Breast epithelium (tissue), 4 donors: ENCODE measurements at regions not wholly inside any gene's neighbourhood (a gene's known extent, or its start where the extent isn't known, plus 50 kb on each side); places are given as distances from the start of the nearest gene placed in this dataset.

Experiments used
- DNase-seq, 2 donors: peaks; one replicate each; pipeline ENCODE4 v3.0.0-alpha.2; 2019; ENCODE audit warnings: low spot score in 2 of 2
- H3K27ac ChIP-seq, 2 donors: fragments of 200-600 bp; sonication (generic) in 1 of 2; one replicate each; pipeline ENCODE4 v1.5.1; 2016 to 2019; ENCODE audit warnings: mild to moderate bottlenecking in 1 of 2
- H3K27me3 ChIP-seq, 2 donors: fragments of 200-600 bp; sonication (generic) in 1 of 2; one replicate each; pipeline versions ENCODE4 v1.5.1 to v1.6.0; 2017 to 2019; ENCODE audit warnings: control low read depth in 1 of 2, mild to moderate bottlenecking in 1 of 2
- H3K36me3 ChIP-seq: fragments of 200-600 bp; one replicate; pipeline ENCODE4 v1.5.1; 2019
- H3K4me1 ChIP-seq, 2 donors: fragments of 200-600 bp; sonication (generic); one replicate each; pipeline ENCODE4 v1.5.1; 2016 to 2019; ENCODE audit warnings: control low read depth in 1 of 2
- H3K4me3 ChIP-seq, 3 donors: fragments of 200-600 bp; sonication (generic); 1 replicate in 2 of 3; 2 replicates in 1 of 3; pipeline ENCODE4 v1.5.1; 2016 to 2019; ENCODE audit warnings: mild to moderate bottlenecking in 3 of 3, moderate library complexity in 2 of 3
- H3K9me3 ChIP-seq, 2 donors: fragments of 200-600 bp; sonication (generic) in 1 of 2; one replicate each; pipeline ENCODE4 v1.5.1; 2016 to 2019; ENCODE audit warnings: control low read depth in 1 of 2
- CTCF ChIP-seq, 3 donors: fragments of 450-650 bp; IDR thresholded peaks; one replicate each; pipeline ENCODE4 v1.5.1; 2016 to 2017; ENCODE audit warnings: antibody characterized with exemption in 3 of 3, mild to moderate bottlenecking in 3 of 3, moderate library complexity in 3 of 3
- POLR2A ChIP-seq: fragments of 450-650 bp; IDR thresholded peaks from one replicate; pipeline ENCODE4 v1.6.1; 2016; ENCODE audit warnings: antibody characterized with exemption, mild to moderate bottlenecking, moderate library complexity
- POLR2AphosphoS5 ChIP-seq, 3 donors: sonication (generic); formaldehyde crosslinking; IDR thresholded peaks; one replicate each; pipeline ENCODE4 v1.6.1; 2017; ENCODE audit warnings: antibody characterized with exemption in 3 of 3
- intact Hi-C: fragments of 100-400 bp; cut with DNase I; formaldehyde crosslinking; loops from one replicate; pipeline ENCODE4 v1.15.1; 2023; ENCODE audit warnings: low total_unique reads

DNA sequence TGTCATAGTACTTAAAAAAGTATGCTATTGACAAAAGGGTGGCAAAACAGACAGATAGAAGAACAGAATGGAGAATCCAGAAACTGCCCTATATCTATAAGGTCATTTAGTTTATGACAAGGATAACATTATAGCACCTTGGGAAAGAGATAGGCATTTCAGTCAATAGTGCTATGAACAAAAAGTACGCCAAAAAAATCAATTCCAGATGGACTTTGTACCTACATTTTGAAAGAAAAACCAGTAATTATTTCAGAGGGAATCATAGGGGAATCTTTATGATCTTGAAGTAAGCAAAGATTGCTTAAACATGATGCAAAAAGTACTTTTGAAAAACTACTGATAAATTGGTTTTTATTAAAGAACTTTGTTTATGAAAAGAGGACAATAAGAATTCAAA is 59.9 kb upstream of the SETBP1 start:
- H3K9me3 ChIP-seq = no peaks in the 10 kb centered on the region
- no peak overlapping the region for H3K27ac ChIP-seq
- intact Hi-C loops = no loop called here
- H3K4me1 ChIP-seq = no peaks in the 10 kb centered on the region
- H3K4me3 ChIP-seq = no peak overlapping the region
- H3K36me3 ChIP-seq = no peaks in the 10 kb centered on the region
- no peaks in the 10 kb centered on the region for H3K27me3 ChIP-seq
- TF ChIP-seq CTCF (IDR thresholded peaks at IDR 0.05) (no peak), POLR2AphosphoS5 (IDR thresholded peaks at IDR 0.05) (no peak), POLR2A (no peak)
- no peak for DNase-seq

DNA sequence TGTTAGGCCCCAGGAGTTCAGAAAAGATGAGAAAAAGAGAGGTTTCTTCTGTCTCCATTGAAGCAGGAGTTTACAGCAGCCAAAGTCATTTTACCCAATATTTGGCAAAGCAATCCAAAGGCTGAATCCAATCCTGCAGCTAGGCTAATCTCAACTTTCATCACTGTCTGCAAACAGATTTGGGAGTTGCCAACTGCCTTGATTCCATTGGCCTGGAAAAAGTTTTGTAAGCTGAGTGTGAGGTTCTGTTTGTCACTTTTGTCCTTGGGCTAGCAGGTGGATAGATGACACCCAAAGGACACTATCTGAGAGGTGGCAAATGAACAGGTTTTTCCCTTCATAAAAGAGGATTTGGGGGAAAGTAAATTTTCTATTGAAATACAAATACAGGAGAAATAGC is 56.6 kb upstream of the SETBP1 start:
- no peak for DNase-seq
- Histone ChIP-seq H3K4me1 (no peaks in the 10 kb centered on the region), H3K27ac (no peak overlapping the region), H3K4me3 (no peak overlapping the region), H3K36me3 (no peaks in the 10 kb centered on the region), H3K27me3 (no peaks in the 10 kb centered on the region), H3K9me3 (no peaks in the 10 kb centered on the region)
- TF ChIP-seq POLR2AphosphoS5 (IDR thresholded peaks at IDR 0.05) = no peak
- no peak for TF ChIP-seq CTCF (IDR thresholded peaks at IDR 0.05)
- TF ChIP-seq POLR2A = no peak
- intact Hi-C loops = no loop called here

GRCh38 chr18:44625386-44625785 is 55.3 kb upstream of the SETBP1 start:
- Histone ChIP-seq H3K27me3 (no peaks in the 10 kb centered on the region), H3K36me3 (no peaks in the 10 kb centered on the region), H3K4me3 (no peak overlapping the region), H3K27ac (no peak overlapping the region), H3K9me3 (no peaks in the 10 kb centered on the region), H3K4me1 (no peaks in the 10 kb centered on the region)
- TF ChIP-seq CTCF (IDR thresholded peaks at IDR 0.05) (no peak), POLR2A (no peak), POLR2AphosphoS5 (IDR thresholded peaks at IDR 0.05) (no peak)
- intact Hi-C loops = no loop called here
- no peak for DNase-seq

- no peaks in the 10 kb centered on the region for H3K9me3 ChIP-seq
- TF ChIP-seq POLR2A (no peak), POLR2AphosphoS5 (IDR thresholded peaks at IDR 0.05) (no peak), CTCF (IDR thresholded peaks at IDR 0.05) (no peak)
- no peaks in the 10 kb centered on the region for H3K36me3 ChIP-seq
- no peaks in the 10 kb centered on the region for H3K27me3 ChIP-seq
- no peak for DNase-seq
- H3K4me3 ChIP-seq = no peak overlapping the region
- no peaks in the 10 kb centered on the region for H3K4me1 ChIP-seq
- intact Hi-C loops = no loop called here
- H3K27ac ChIP-seq = no peak overlapping the region
Measured at GRCh38 chr18:44626236-44626635, 54.5 kb upstream of the SETBP1 start.

- no peaks in the 10 kb centered on the region for H3K4me1 ChIP-seq
Measured at GRCh38 chr18:44626807-44627206, 53.9 kb upstream of the SETBP1 start.

More at GRCh38 chr18:44626807-44627206, 53.9 kb upstream of the SETBP1 start:
- intact Hi-C loops = no loop called here
- Histone ChIP-seq H3K9me3 (no peaks in the 10 kb centered on the region), H3K27ac (no peak overlapping the region), H3K36me3 (no peaks in the 10 kb centered on the region), H3K4me3 (no peak overlapping the region), H3K27me3 (no peaks in the 10 kb centered on the region)
- TF ChIP-seq CTCF (IDR thresholded peaks at IDR 0.05) = no peak
- TF ChIP-seq POLR2AphosphoS5 (IDR thresholded peaks at IDR 0.05) = no peak
- TF ChIP-seq POLR2A = no peak
- DNase-seq = no peak
